Esophagus muscularis mucosa (tissue), 4 donors: ENCODE measurements at regions not wholly inside any gene's neighbourhood (a gene's known extent, or its start where the extent isn't known, plus 50 kb on each side); places are given as distances from the start of the nearest gene placed in this dataset.

Experiments used
- DNase-seq: peaks from one replicate; pipeline ENCODE4 v3.0.0-alpha.2; 2017; ENCODE audit errors: extremely low spot score
- H3K27ac ChIP-seq, 4 donors: fragments of 200-600 bp; sonication (generic); replicated peaks in 1 of 4; 1 replicate in 3 of 4; 2 replicates in 1 of 4; pipeline ENCODE4 v1.5.1; 2016 to 2019; ENCODE audit warnings: mild to moderate bottlenecking in 1 of 4
- H3K27me3 ChIP-seq, 4 donors: fragments of 200-600 bp; sonication (generic); one replicate each; pipeline versions ENCODE4 v1.5.1 to v1.6.0; 2016 to 2019
- H3K36me3 ChIP-seq, 4 donors: fragments of 200-600 bp; sonication (generic); one replicate each; pipeline ENCODE4 v1.5.1; 2016 to 2019
- H3K4me1 ChIP-seq, 4 donors: fragments of 200-600 bp; sonication (generic); one replicate each; pipeline ENCODE4 v1.5.1; 2016 to 2019
- H3K4me3 ChIP-seq, 4 donors: fragments of 200-600 bp; sonication (generic); 1 replicate in 2 of 4; 2 replicates in 2 of 4; pipeline ENCODE4 v1.5.1; 2016 to 2019; ENCODE audit warnings: mild to moderate bottlenecking in 4 of 4, moderate library complexity in 1 of 4
- H3K9me3 ChIP-seq, 4 donors: fragments of 200-600 bp; sonication (generic); 1 replicate in 3 of 4; 2 replicates in 1 of 4; pipeline ENCODE4 v1.5.1; 2016 to 2019
- CTCF ChIP-seq, 3 experiments: fragments of 200-600 bp in 2 of 3; fragments of 450-650 bp in 1 of 3; sonication (generic) in 2 of 3; IDR thresholded peaks; one replicate each; pipeline ENCODE4 v1.5.1; 2017 to 2019; ENCODE audit warnings: antibody characterized with exemption in 3 of 3, mild to moderate bottlenecking in 2 of 3, moderate library complexity in 1 of 3
- EP300 ChIP-seq: sonication (generic); formaldehyde crosslinking; IDR thresholded peaks from one replicate; pipeline ENCODE4 v1.6.1; 2017; ENCODE audit warnings: antibody characterized with exemption
- POLR2A ChIP-seq: fragments of 450-650 bp; IDR thresholded peaks from one replicate; pipeline ENCODE4 v1.6.1; 2017; ENCODE audit warnings: antibody characterized with exemption, moderate library complexity, mild to moderate bottlenecking, low read depth
- POLR2AphosphoS5 ChIP-seq, 2 donors: sonication (generic); formaldehyde crosslinking; IDR thresholded peaks; one replicate each; pipeline ENCODE4 v1.6.1; 2017; ENCODE audit warnings: antibody characterized with exemption in 2 of 2
- WGBS: methylation state at CpG from one replicate; pipeline ENCODE4 v1.1.5; 2018; 5-methylcytosine and 5-hydroxymethylcytosine counted together
- intact Hi-C: fragments of 100-400 bp; cut with DNase I; formaldehyde crosslinking; loops from one replicate; pipeline ENCODE4 v1.15.1; 2023

GRCh38 chr11:81895258-81895657 is 838.4 kb downstream of the FAM181B start:
- no peak for TF ChIP-seq POLR2A
- TF ChIP-seq CTCF (IDR thresholded peaks at IDR 0.05): no peak
- no peak for TF ChIP-seq EP300
- no peak for TF ChIP-seq POLR2AphosphoS5 (IDR thresholded peaks at IDR 0.05)
- intact Hi-C loops: no loop called here
- DNase-seq: no peak
- H3K9me3 ChIP-seq: no peaks in the 10 kb centered on the region
- no peaks in the 10 kb centered on the region for H3K27me3 ChIP-seq
- WGBS: 81% methylated on average over 3 of the region's 3 CpGs
- H3K36me3 ChIP-seq: no peaks in the 10 kb centered on the region
- H3K4me1 ChIP-seq: no peaks in the 10 kb centered on the region
- H3K27ac ChIP-seq: no peak overlapping the region
- no peak overlapping the region for H3K4me3 ChIP-seq

GRCh38 chr11:81892770-81893635 is 840.7 kb downstream of the FAM181B start:
- no peak for DNase-seq
- Histone ChIP-seq H3K4me1 (no peaks in the 10 kb centered on the region), H3K27me3 (no peaks in the 10 kb centered on the region), H3K36me3 (no peaks in the 10 kb centered on the region), H3K4me3 (no peak overlapping the region), H3K9me3 (no peaks in the 10 kb centered on the region), H3K27ac (no peak overlapping the region)
- 86% methylated on average over 5 of the region's 7 CpGs for WGBS
- intact Hi-C loops: no loop called here
- TF ChIP-seq POLR2AphosphoS5 (IDR thresholded peaks at IDR 0.05) (no peak), EP300 (no peak), CTCF (IDR thresholded peaks at IDR 0.05) (no peak), POLR2A (no peak)

- WGBS: 74% methylated on average over 1 of the region's 1 CpG
- Histone ChIP-seq H3K27me3 (no peaks in the 10 kb centered on the region), H3K27ac (no peak overlapping the region), H3K4me1 (no peaks in the 10 kb centered on the region), H3K36me3 (no peaks in the 10 kb centered on the region), H3K9me3 (no peaks in the 10 kb centered on the region), H3K4me3 (no peak overlapping the region)
- no peak for TF ChIP-seq POLR2AphosphoS5 (IDR thresholded peaks at IDR 0.05)
- TF ChIP-seq POLR2A: no peak
- TF ChIP-seq CTCF (IDR thresholded peaks at IDR 0.05): no peak
- no peak for TF ChIP-seq EP300
- DNase-seq: no peak
- intact Hi-C loops: no loop called here
These were observed 845.3 kb downstream of the FAM181B start for GRCh38 chr11:81888391-81888790.

GRCh38 chr11:81887671-81888070 is 846.0 kb downstream of the FAM181B start:
- no peak overlapping the region for H3K4me3 ChIP-seq
- no peaks in the 10 kb centered on the region for H3K9me3 ChIP-seq
- TF ChIP-seq EP300: no peak
- no peak for TF ChIP-seq CTCF (IDR thresholded peaks at IDR 0.05)
- TF ChIP-seq POLR2A: no peak
- TF ChIP-seq POLR2AphosphoS5 (IDR thresholded peaks at IDR 0.05): no peak
- 97% methylated on average over 1 of the region's 1 CpG for WGBS
- no peak for DNase-seq
- intact Hi-C loops: no loop called here
- no peaks in the 10 kb centered on the region for H3K36me3 ChIP-seq
- no peaks in the 10 kb centered on the region for H3K4me1 ChIP-seq
- H3K27me3 ChIP-seq: no peaks in the 10 kb centered on the region
- H3K27ac ChIP-seq: no peak overlapping the region
